CD4-positive, alpha-beta T cell treated with Interleukin-4 for 1 hour (primary cell): ENCODE measurements at regions not wholly inside any gene's neighbourhood (a gene's known extent, or its start where the extent isn't known, plus 50 kb on each side); places are given as distances from the start of the nearest gene placed in this dataset.
"Not testable (repeated sequence)": the region's sequence is repeated elsewhere in the genome, so short reads cannot be mapped to it uniquely, and the experiment has no call there.

Experiments
- DNase-seq, 2 donors: peaks; one replicate each; pipeline ENCODE4 v3.0.0-alpha.2; 2020 to 2022

- DNase-seq = no peak
These were observed 91.8 kb upstream of the NEDD4L start for GRCh38 chr18:57951999-57952774.

DNA sequence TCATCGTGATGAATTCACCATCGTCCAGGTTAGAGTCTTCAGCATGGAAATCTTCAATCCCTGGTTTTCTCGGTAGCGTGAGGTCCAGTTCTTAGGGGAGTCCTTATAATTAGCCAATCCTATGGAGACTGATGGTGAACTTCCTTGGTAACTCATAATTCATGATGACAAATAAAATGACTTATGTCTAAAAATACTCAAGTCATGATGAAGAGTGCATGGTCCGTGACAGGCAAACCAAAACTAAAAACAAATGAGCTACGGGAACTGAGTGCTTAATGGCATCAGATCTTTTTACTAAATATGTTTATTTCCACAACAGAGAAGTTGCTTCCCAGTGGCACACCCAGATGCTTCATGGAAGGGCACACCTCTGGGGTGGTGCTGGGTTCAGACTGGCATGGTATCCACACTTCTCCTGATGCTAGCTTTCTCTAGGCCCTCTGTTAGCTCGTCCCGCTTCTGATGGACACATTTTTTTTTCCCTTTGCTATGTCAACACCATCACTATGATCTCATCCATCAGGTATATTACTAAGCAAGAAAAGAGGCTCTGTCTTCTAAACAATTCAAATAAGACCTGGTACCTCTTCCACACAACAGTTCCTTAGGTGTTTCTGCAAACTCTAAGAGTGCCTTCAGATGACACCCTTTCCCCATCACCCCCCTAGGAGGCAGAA lies 92.8 kb upstream of the NEDD4L start:
- no peak for DNase-seq

DNA sequence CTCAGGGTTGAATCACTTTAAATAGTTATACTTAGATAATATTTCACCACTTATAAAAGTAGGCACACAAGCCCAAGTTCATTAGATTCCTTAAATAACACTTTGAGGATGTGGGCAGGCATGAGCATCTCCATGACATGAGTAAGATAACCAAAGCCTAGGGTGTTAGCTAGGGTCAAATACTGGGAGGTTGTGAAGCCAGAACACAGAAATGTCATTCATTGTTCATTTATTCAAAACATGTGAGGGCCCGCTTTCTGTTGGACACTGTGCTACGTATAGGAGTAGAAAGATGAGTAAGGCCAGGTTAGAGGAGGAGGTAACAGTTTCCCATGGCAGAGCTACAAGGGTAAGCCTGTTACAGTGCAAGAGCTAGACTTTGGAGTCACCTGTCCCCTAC lies 93.5 kb upstream of the NEDD4L start:
- no peak for DNase-seq

GRCh38 chr18:57949335-57949734 lies 94.7 kb upstream of the NEDD4L start:
- not testable (repeated sequence) for DNase-seq

DNA sequence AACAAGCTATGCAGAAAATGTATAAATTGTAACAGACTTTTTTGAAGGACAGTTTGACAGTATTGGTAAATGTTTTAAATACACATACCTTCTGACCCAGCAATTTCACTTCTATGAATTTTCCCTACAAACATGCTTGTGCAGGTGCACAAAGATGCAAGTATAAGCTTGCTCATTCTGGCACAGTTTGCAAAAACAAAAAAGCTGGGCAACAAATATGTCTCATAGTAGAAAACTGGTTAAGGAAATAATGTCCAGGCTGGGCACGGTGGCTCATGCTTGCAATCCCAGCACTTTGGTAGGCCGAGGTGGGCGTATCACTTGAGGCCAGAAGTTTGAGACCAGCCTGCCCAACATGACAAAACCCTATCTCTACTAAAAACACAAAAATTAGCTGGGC lies 96.9 kb upstream of the NEDD4L start:
- DNase-seq = no peak

GRCh38 chr18:57943723-57944122 lies 100.3 kb upstream of the NEDD4L start:
- no peak for DNase-seq

- DNase-seq = no peak
These were observed 101.5 kb upstream of the NEDD4L start for GRCh38 chr18:57942493-57942892.

DNA sequence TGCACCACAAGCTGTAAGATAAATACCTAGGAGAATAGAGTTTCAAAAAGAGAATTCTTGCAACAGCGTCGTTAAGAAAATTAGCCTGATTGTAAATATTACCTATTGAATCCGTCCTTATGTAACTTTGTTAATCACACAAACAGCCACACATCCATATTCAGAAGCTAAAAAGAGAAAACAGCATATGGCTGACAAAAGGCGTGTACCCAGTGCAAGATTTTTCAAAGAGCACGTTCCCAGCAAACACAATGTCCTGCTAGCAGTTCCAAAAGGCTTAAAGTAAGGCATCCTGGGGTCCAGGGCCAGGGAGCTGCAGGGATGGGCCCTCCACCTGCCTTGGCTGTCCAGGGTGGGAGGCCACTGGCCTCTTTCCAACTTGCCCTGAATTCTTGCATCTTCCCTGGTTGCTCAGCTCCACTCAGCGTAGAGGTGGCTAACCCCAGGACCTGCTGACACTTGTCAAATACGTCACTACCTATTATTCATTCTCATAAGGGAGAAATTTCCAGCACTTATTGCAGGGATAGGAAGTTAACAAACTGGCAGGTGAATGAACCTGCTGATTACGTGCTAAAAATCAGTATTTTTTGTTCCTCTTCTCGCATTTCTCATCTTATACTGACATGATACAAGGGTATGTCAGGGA lies 102.1 kb upstream of the NEDD4L start:
- DNase-seq = no peak

DNA sequence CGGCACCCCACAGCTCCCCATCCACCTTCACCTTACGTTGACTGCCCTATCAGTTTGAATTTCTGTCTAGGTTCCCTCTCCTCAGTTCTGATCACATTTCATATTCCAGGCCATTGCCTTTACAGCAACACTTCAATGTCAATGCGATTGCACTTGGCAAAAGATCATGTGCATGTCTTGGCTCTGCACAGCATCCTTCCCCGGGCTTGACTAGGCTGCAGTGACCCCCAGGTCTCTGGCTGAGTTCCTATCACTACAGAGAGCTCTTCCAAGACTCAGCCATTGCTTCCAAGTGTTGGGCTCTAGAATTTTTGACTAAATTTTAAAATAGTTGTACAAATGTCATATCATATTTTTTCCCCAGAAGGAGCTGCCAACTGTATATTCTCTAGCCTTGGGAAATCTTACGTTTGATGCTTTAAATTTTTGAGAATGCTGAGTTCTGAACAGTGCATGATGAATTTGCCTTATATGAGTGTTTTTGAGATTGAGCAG lies 103.8 kb upstream of the NEDD4L start:
- no peak for DNase-seq

- not testable (repeated sequence) for DNase-seq
These were observed 109.7 kb upstream of the NEDD4L start for GRCh38 chr18:57934375-57934774.

GRCh38 chr18:57931038-57931437 lies 113.0 kb upstream of the NEDD4L start:
- DNase-seq = no peak

GRCh38 chr18:57930476-57930875 lies 113.5 kb upstream of the NEDD4L start:
- no peak for DNase-seq

GRCh38 chr18:57929922-57930321 lies 114.1 kb upstream of the NEDD4L start:
- DNase-seq = no peak

DNA sequence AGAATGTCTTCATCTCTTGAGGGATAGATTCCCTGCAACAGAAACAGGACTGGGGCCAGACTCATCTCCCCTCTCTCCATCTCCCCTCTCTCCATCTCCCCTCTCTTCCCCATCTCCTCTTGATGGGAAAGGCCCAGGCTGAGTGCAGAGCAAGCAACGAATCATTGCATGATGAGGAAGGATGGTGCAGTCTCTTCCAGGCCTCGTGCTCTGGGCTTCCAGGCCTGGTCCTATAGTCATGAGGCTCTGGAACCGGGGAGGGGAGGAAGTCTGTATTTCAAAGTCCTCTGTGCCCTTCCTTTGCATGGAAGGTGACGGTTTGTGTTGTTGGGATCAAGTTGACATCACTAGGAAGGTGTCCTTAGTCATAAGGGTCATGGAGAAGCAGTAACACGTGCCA lies 115.6 kb upstream of the NEDD4L start:
- no peak for DNase-seq

DNA sequence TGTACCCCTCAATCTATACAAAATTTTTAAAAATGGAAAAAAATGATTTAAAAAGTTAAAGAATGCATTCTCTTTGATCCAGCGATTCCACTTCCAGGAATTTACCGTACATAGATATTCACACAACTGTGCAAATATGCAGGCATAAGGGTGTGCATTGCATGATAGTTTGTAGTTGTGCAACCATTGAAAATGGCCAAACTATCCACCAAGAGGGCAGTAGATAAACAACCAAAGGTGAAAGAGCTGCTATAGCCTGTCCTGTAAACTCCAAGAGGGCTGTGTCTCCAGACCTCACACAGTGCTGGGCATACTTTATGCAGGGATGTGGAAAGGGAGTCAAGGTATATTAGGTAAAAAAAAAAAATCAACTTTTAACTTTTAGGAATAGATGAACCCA lies 116.5 kb upstream of the NEDD4L start:
- no peak for DNase-seq

DNA sequence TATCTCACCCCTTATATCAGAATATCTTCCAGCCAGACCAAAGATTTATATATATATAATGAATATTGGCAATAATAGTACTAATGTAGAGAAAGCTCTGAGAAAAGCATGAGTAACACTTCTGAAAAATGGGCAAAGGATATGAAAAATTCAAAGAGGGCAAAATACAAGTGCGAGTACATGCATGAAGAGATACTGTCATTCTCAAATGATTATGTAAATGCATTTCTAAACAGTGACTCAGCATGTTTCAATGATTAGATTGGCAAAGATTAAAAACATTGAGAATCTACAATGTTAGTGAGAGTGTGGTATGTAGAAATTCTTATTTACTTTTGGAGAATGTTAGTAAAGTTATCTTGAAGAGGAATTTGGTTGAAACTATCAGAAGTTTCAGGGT lies 118.3 kb upstream of the NEDD4L start:
- DNase-seq = no peak

- DNase-seq = no peak
These were observed 120.4 kb upstream of the NEDD4L start for GRCh38 chr18:57923611-57924010.

DNA sequence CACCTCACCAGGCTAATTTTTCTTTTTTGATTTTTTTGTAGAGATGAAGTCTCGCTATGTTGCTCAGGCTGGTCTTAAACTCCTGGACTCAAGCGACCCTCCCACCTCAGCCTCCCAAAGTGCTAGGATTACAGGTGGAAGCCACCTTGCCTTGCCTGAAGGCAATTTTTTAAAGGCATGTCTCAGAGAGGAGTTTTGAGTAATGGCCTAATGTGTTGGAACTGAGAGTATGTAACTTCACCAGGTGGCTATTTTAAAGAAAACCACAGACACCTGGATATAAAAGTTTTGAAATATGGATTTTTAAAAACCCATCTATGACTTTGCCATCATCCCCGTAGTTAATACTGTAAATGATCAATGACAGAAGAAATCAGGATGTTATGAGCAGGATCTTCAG lies 119.8 kb upstream of the ATP8B1 start:
- DNase-seq = no peak

GRCh38 chr18:57921708-57922107 lies 118.6 kb upstream of the ATP8B1 start:
- no peak for DNase-seq

GRCh38 chr18:57920036-57920435 lies 116.9 kb upstream of the ATP8B1 start:
- DNase-seq = no peak

DNA sequence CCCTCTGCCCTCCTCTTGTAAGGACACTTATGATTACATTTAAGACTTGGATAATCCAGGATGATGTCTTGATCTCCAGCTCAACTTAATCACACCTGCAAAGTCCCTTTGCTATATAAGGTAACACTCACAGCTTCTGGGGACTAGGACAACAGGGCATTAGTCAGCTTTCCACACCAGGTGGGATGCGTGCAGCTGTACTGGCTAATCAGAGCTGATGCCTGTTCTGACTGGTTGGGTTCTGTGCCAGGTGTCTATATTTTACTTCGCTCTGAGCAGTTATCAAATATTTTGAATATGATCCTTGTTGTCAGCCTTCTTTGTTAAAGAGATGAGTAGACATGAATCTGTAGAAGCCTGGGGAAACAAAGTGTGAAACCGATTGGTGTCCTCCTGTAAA lies 115.5 kb upstream of the ATP8B1 start:
- no peak for DNase-seq

- DNase-seq = no peak
These were observed 113.6 kb upstream of the ATP8B1 start for GRCh38 chr18:57916684-57917083.

- no peak for DNase-seq
These were observed 112.9 kb upstream of the ATP8B1 start for GRCh38 chr18:57915865-57916582.
